HFFc6 (cell line): ENCODE measurements at regions not wholly inside any gene's neighbourhood (a gene's known extent, or its start where the extent isn't known, plus 50 kb on each side); places are given as distances from the start of the nearest gene placed in this dataset.

ENCODE experiments used
- DNase-seq: peaks from one replicate; pipeline ENCODE4 v3.0.0-alpha.2; 2018
- H3K27ac Mint-ChIP-seq: 2 replicates; pipeline ENCODE4 v1.8.0; 2020; ENCODE audit warnings: mild to moderate bottlenecking, mixed read lengths
- H3K27me3 Mint-ChIP-seq: 2 replicates; pipeline ENCODE4 v1.8.0; 2021; ENCODE audit warnings: mild to moderate bottlenecking, moderate library complexity, mixed read lengths; ENCODE audit not compliant: insufficient read depth
- H3K36me3 Mint-ChIP-seq: 2 replicates; pipeline ENCODE4 v1.8.0; 2021; ENCODE audit warnings: low read depth, mixed read lengths
- H3K4me1 Mint-ChIP-seq: 2 replicates; pipeline ENCODE4 v1.8.0; 2020; ENCODE audit warnings: low read depth, mixed read lengths
- H3K4me3 Mint-ChIP-seq: 2 replicates; pipeline ENCODE4 v1.8.0; 2020; ENCODE audit warnings: mild to moderate bottlenecking, moderate library complexity, mixed read lengths
- H3K9me3 Mint-ChIP-seq: 2 replicates; pipeline ENCODE4 v1.8.0; 2020; ENCODE audit warnings: mild to moderate bottlenecking, mixed read lengths
- TF ChIP-seq, protein P1 (sequence below): fragments of 200-600 bp; sonication (generic); IDR thresholded peaks from 2 replicates; pipeline ENCODE4 v1.5.0; 2021; ENCODE audit warnings: antibody characterized with exemption, mild to moderate bottlenecking

DNA sequence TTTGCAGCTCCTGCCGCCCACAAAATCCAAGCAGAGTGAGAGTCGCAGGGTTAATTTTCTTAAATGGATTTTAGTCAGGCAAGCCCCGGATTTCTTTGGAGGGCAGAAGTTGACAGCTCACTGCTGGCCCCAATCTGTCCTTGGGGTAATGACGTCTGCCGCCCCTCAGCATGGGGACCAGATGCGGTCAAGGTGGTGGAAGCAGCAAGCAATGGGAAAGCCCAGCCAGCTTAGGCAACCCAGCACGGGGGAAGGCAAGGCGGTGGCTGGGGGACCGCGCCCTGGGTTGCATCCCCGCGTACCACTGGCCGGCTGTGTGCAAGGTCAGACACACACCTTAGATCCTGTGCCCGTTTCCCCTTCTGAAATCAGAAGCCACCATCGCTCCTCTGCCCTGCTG lies 321.7 kb downstream of the C16orf95 start:
- H3K4me1 Mint-ChIP-seq, result peaks cover 63% of the 10 kb centered on the region
- peaks cover 11% of the 10 kb centered on the region; the same call in 1 of the 2 replicates for H3K36me3 Mint-ChIP-seq
- H3K4me3 Mint-ChIP-seq, result peak overlapping the region; percentile 82; the same call in 1 of the 2 replicates
- no peak for DNase-seq
- no peak overlapping the region for H3K27ac Mint-ChIP-seq
- H3K9me3 Mint-ChIP-seq, result peaks cover 11% of the 10 kb centered on the region
- TF ChIP-seq, protein P1, sequence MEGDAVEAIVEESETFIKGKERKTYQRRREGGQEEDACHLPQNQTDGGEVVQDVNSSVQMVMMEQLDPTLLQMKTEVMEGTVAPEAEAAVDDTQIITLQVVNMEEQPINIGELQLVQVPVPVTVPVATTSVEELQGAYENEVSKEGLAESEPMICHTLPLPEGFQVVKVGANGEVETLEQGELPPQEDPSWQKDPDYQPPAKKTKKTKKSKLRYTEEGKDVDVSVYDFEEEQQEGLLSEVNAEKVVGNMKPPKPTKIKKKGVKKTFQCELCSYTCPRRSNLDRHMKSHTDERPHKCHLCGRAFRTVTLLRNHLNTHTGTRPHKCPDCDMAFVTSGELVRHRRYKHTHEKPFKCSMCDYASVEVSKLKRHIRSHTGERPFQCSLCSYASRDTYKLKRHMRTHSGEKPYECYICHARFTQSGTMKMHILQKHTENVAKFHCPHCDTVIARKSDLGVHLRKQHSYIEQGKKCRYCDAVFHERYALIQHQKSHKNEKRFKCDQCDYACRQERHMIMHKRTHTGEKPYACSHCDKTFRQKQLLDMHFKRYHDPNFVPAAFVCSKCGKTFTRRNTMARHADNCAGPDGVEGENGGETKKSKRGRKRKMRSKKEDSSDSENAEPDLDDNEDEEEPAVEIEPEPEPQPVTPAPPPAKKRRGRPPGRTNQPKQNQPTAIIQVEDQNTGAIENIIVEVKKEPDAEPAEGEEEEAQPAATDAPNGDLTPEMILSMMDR, result no peak
- H3K27me3 Mint-ChIP-seq, result peaks cover 13% of the 10 kb centered on the region

DNA sequence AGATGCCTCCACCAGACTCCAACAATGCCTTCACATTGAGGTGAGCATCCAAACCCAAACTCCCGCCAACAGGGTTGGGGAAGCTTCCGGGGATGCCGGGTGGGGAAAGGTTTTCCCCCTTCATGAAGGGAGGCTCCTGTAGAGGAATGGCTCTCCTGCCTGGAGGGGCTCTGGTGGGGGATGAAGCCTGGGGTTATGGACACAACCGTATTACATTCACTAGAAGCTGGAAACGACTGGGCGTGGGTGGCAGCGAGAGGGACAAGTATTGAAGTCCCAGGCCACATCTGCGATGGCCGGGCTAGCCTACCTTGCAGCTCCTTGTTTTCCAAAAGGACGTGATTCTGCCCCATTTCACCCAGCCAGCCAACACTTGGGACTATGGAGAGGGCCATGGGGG lies 321.1 kb downstream of the C16orf95 start:
- no peak overlapping the region for H3K4me3 Mint-ChIP-seq
- H3K9me3 Mint-ChIP-seq, result peaks cover 11% of the 10 kb centered on the region
- TF ChIP-seq, protein P1, result no peak
- no peak for DNase-seq
- H3K36me3 Mint-ChIP-seq, result peaks cover 11% of the 10 kb centered on the region; the same call in 1 of the 2 replicates
- H3K27me3 Mint-ChIP-seq, result peaks cover 13% of the 10 kb centered on the region
- H3K27ac Mint-ChIP-seq, result no peak overlapping the region
- H3K4me1 Mint-ChIP-seq, result peaks cover 59% of the 10 kb centered on the region

DNA sequence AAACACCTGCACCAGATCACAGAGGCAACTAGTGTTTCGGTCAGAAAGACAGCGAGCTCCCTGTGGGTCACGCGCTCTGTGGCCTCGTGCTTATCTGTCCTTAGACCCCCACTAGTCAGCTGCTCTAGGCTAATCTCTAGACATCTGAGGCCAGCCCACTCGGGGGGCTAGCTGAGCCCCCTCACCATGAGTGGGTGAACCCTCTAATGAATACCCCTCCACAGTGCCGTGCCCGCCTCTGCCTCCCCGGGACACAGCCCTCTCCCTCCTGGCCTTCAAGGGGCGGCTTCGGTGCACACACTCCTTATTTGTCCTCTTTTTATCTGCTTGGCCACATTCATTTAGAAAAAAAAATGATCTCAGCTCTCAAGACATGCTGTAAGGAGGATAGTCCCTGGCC lies 320.1 kb downstream of the C16orf95 start:
- peaks cover 8% of the 10 kb centered on the region for H3K9me3 Mint-ChIP-seq
- peaks cover 50% of the 10 kb centered on the region for H3K4me1 Mint-ChIP-seq
- no peak for DNase-seq
- H3K27me3 Mint-ChIP-seq, result peaks cover 17% of the 10 kb centered on the region
- TF ChIP-seq, protein P1, result no peak
- H3K36me3 Mint-ChIP-seq, result peaks cover 9% of the 10 kb centered on the region; the same call in 1 of the 2 replicates
- no peak overlapping the region for H3K4me3 Mint-ChIP-seq
- H3K27ac Mint-ChIP-seq, result no peak overlapping the region

DNA sequence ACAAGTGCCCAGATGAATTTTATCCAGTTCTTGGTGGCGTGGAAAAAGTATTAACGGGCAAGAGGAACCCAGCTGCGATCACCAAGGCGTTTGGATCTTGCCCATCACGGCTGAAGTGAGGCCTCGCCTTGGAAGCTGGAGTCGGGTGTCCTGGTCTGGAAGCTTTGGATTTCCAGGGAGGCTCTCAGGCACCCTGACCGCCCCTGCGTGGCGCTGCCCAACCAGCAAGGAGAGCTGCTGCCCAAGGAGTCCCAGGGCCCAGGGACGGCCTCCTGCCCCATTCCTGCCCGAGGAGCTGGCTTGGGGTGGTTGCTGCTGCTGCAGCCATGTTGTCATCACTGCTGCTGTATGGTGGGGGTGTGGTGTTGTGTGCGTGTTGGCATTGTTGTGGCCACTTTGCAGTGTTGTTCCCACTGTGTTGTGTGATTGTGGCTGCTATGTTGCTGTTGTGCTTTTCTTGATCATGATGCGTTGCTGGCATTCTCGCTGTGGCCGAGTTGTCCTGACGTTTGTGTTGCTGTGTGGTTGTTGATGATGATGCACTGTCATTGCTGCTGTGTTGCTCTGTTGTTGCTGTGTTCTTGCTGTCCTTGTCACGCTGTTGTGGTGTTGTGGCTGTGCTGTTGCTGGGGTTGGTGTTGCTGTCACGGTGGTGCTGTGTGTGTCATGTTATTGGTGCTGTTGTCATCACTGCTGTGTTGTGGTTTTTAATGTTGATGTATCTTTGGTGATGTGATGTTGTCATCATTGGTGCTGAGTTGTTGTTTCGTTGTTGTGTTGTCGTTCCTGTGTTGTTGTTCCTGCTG lies 318.8 kb downstream of the C16orf95 start:
- Mint-ChIP-seq H3K4me3 (no peak overlapping the region), H3K27ac (no peak overlapping the region), H3K36me3 (no peaks in the 10 kb centered on the region), H3K9me3 (no peaks in the 10 kb centered on the region; the same call in 1 of the 2 replicates), H3K27me3 (peaks cover 21% of the 10 kb centered on the region), H3K4me1 (peaks cover 36% of the 10 kb centered on the region)
- TF ChIP-seq, protein P1, result no peak
- no peak for DNase-seq

DNA sequence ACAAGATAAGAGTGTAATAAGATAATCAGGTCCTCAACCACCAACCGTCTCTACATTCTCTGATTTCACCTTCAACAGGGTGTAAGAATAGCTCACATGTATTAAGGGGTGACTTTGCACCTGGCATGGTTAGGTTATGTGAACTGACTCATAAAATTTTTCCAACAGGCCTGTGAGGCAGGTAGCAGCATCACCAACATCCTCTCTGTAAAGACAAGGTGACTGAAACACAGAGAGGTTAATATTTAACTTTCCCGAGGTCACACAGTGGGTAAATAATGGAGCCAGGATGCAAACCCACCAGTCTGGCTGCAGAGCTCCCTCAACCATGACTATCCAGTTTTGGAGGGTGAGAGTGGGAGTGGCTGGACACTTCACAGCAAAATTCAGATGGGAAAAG lies 317.2 kb downstream of the C16orf95 start:
- H3K27ac Mint-ChIP-seq, result no peak overlapping the region
- H3K4me3 Mint-ChIP-seq, result no peak overlapping the region
- H3K27me3 Mint-ChIP-seq, result peaks cover 26% of the 10 kb centered on the region
- peaks cover 24% of the 10 kb centered on the region for H3K4me1 Mint-ChIP-seq
- DNase-seq, result no peak
- H3K9me3 Mint-ChIP-seq, result no peaks in the 10 kb centered on the region; the same call in 1 of the 2 replicates
- H3K36me3 Mint-ChIP-seq, result no peaks in the 10 kb centered on the region
- TF ChIP-seq, protein P1, result no peak
